22Rv1 (cell line): ENCODE measurements at regions not wholly inside any gene's neighbourhood (a gene's known extent, or its start where the extent isn't known, plus 50 kb on each side); places are given as distances from the start of the nearest gene placed in this dataset.

Experiments
- H3K27ac ChIP-seq: fragments of 450-650 bp; 2 replicates; pipeline ENCODE4 v1.5.1; 2017
- ZFX ChIP-seq: fragments of 450-650 bp; IDR thresholded peaks from 2 replicates; pipeline ENCODE4 v1.6.1; 2017; ENCODE audit warnings: antibody characterized with exemption, borderline replicate concordance
- TF ChIP-seq, protein P1 (sequence below): fragments of 450-650 bp; IDR thresholded peaks from 2 replicates; pipeline ENCODE4 v1.5.1; 2017; ENCODE audit warnings: mild to moderate bottlenecking

DNA sequence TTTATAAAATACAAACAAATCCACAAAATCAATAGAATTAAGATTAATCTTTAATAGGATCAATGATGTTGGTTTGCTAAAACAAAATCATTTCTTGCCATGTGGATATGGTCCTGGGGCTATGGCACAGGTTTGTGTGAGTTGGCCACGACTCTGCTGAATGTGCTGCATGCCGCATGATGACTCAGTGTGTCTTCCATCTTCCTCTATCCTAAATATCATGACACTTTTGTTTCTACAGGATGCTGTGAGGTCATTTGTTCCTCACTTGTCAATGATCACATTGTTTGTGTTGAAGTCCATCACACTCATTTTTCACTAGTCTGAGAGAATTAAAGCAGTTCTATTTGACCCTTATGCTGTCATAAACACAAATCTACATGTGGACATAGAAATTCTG is 167.2 kb upstream of the ZBED5 start:
- no peak for TF ChIP-seq ZFX
- TF ChIP-seq, protein P1, sequence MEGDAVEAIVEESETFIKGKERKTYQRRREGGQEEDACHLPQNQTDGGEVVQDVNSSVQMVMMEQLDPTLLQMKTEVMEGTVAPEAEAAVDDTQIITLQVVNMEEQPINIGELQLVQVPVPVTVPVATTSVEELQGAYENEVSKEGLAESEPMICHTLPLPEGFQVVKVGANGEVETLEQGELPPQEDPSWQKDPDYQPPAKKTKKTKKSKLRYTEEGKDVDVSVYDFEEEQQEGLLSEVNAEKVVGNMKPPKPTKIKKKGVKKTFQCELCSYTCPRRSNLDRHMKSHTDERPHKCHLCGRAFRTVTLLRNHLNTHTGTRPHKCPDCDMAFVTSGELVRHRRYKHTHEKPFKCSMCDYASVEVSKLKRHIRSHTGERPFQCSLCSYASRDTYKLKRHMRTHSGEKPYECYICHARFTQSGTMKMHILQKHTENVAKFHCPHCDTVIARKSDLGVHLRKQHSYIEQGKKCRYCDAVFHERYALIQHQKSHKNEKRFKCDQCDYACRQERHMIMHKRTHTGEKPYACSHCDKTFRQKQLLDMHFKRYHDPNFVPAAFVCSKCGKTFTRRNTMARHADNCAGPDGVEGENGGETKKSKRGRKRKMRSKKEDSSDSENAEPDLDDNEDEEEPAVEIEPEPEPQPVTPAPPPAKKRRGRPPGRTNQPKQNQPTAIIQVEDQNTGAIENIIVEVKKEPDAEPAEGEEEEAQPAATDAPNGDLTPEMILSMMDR, result no peak
- no peak overlapping the region for H3K27ac ChIP-seq

DNA sequence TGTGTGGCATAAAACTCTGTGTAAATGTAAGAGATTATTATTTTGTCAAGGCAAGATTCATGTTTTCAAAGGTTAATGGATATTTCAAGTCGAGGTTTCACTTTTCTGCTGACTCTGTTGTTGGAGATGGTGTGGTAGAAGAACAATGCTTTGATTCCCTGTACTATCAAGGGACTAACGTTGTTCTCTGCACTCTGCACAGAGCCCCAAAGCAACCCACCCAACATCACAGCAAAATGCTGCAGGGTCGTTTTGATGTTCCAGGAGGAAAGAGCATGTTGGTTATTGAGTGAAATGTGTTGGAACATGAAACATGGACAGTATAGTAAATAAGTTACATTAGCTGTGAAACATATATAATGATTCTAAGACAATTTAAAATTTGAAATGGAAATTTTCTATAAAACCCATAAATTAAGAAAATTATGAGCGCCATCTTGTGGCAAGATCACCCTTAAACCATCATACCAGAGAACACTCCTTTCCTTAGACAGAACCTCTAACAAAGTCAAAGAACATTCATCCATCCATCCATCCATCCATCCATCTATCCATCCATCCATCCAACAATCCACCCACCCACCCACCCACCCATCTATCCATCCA is 164.4 kb upstream of the ZBED5 start:
- TF ChIP-seq ZFX, result no peak
- TF ChIP-seq, protein P1, result peak; percentile 47
- H3K27ac ChIP-seq, result no peak overlapping the region

DNA sequence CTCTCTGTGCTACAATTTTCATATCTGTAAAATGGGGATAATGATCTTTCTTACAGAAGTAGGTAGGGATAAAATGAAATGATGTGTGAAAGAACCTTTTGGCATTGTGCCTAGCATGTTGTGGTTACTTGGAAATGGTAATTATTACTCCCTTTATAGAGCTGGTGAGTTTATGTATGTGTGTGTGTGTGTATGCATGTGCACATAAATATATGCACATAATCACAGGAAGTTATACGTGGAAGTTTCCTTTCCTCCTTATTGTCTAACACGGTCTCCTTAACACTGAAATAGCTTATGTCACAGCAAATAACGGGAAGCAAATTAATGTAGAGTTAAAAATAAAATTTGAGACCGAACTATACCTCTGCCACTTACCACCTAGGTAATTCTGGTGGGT is 163.7 kb upstream of the ZBED5 start:
- TF ChIP-seq, protein P1, result no peak
- no peak for TF ChIP-seq ZFX
- H3K27ac ChIP-seq, result no peak overlapping the region

DNA sequence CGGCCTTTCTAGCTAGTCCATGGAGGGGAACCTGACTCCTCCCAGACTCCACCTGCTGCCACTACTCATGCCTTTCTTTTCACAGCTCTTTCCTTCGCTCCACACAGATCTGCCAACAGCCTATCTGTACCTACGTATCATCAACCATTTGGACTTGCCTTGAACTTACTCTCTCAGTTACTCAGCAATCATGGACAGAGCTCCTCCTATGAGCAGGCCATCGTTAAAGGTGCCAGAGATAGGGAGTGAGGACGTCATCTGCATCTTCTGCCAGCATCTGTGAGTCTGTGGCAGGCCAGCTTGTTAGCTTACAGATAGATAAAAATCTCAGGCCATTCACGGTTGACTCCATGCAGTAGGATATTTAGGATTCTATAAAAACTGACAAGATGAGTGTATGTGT is 162.9 kb upstream of the ZBED5 start:
- H3K27ac ChIP-seq, result no peak overlapping the region
- TF ChIP-seq ZFX, result no peak
- TF ChIP-seq, protein P1, result no peak

DNA sequence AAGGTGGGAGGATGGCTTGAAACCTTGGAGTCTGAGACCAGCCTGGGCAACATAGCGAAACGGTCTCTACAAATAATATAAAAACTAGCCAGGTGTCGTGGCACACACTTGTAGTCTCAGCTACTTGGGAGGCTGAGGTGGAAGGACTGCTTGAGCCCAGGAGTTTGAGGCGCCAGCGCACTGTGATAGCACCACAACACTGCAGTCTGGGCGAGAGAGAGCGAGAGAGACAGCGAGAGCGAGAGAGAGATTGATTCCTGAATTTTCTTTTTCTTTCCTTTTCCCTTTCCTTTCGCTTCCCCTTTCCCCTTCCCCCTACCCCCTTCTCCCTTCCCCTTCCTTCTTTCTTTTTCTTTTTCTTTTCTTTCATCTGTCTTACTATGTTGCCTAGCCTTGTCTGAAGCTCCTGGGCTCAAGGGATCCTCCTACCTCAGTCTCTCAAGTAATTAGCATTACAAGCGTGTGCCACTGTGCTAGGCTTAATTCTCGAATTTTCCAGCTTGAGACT is 162.4 kb upstream of the ZBED5 start:
- TF ChIP-seq, protein P1, result no peak
- TF ChIP-seq ZFX, result no peak
- no peak overlapping the region for H3K27ac ChIP-seq

DNA sequence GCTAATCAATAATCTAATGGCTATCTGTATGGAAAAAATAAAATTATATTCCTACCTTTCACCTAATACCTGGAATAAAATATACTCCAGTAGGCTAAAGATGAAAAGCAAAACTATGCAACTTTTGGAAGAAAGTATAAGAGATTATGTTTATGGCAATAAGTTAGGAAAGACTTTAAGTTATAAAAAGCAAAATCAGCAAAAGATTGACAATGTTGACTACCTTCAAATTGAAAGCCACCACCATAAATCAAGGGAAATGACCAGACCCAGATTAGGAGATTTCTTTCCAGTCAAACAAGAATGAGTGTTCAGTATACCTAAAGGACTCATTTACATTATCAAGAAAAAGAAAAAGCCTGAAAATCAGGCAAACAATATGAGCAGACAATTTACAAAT is 159.1 kb upstream of the ZBED5 start:
- TF ChIP-seq, protein P1, result no peak
- TF ChIP-seq ZFX, result no peak
- no peak overlapping the region for H3K27ac ChIP-seq

DNA sequence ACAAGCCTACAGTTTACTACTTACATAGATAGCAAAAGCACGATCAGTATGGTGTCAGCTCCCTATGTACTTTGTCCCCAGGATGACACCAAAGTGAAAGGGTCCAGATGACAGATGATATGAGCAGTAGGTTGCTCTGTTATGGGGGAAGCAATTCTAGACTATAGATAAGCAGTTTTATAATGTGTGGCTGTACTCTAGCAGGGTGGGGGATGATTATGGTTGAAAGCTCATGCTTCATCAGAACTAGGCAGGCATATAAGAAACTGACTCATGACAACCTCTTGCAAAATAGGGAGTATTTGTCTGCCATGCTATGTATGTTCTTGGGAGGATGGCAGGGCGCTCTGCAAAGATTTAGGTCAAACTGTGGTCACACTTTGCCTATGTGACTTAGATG is 158.2 kb upstream of the ZBED5 start:
- no peak overlapping the region for H3K27ac ChIP-seq
- TF ChIP-seq, protein P1, result no peak
- no peak for TF ChIP-seq ZFX
